Retinal pigment epithelial cell (primary cell): ENCODE measurements at regions not wholly inside any gene's neighbourhood (a gene's known extent, or its start where the extent isn't known, plus 50 kb on each side); places are given as distances from the start of the nearest gene placed in this dataset.

Experiments
- DNase-seq: peaks from one replicate; pipeline ENCODE4 v3.0.0-alpha.2; 2010; ENCODE audit warnings: low read depth
- H3K4me3 ChIP-seq: 2 replicates; pipeline ENCODE4 v1.5.1; 2011; ENCODE audit warnings: mild to moderate bottlenecking, low read length, control low read depth, moderate library complexity
- TF ChIP-seq, protein P1 (sequence below): conservative IDR thresholded peaks from 2 replicates; pipeline ENCODE4 v1.5.1; 2011; ENCODE audit warnings: low read depth, low read length, control low read depth, inconsistent platforms

DNA sequence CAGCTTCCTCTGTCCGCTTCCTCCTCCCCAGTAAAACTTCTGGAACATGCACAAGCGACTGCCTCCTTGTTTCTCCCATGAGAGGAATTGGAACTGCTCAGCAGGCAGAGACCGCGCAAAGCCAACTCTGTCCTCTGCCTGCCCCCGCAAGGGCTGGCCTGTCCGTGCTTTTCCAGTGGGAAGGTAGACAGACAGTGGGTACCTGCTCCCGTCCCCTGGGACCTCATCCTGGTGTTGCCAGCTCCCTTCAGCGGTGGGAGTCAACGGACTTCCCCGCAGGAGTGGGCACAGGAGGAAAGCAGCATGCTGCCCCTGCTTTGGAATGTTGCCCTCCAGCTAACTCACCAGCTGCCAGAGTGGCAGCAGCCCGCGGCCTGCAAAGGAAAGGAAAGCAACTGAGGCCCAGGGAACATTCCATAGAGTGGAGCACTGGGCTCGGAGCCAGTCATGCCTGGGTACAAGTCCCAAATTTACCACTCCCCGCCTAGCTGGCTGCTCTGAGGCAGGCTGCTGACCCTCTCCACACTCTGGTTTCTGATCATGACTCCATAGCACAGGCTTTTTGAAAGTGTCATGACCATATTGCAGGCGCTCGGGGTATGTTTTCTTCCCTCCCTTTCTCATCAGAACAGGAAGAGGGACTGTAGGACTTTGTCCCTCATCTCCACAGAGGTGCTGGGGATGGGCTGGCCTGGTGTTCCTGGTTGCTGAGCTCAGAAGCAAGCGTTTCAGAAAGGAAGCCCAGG is 89.2 kb upstream of the CLMN start:
- no peak for DNase-seq
- no peak overlapping the region for H3K4me3 ChIP-seq
- TF ChIP-seq, protein P1, sequence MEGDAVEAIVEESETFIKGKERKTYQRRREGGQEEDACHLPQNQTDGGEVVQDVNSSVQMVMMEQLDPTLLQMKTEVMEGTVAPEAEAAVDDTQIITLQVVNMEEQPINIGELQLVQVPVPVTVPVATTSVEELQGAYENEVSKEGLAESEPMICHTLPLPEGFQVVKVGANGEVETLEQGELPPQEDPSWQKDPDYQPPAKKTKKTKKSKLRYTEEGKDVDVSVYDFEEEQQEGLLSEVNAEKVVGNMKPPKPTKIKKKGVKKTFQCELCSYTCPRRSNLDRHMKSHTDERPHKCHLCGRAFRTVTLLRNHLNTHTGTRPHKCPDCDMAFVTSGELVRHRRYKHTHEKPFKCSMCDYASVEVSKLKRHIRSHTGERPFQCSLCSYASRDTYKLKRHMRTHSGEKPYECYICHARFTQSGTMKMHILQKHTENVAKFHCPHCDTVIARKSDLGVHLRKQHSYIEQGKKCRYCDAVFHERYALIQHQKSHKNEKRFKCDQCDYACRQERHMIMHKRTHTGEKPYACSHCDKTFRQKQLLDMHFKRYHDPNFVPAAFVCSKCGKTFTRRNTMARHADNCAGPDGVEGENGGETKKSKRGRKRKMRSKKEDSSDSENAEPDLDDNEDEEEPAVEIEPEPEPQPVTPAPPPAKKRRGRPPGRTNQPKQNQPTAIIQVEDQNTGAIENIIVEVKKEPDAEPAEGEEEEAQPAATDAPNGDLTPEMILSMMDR = no peak

DNA sequence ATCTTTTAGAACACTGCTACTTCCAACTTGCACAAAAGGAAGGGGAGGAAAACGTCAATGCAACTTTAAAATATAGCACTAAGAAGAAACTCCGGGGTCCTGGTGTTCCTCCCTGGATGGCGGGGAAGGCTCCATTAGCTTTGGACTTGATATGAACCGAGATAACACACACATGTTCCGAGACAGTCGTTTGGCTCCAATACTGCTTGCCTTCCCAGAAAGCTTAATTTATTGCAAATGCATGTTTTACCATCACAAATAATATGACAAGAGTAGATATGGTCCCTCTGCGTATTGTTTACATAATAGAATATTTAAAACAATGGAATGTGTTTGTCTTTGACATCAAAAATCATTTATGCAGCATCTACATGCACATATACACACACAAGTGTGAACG is 87.6 kb upstream of the CLMN start:
- no peak overlapping the region for H3K4me3 ChIP-seq
- DNase-seq = no peak
- TF ChIP-seq, protein P1 = no peak

- TF ChIP-seq, protein P1 = no peak
- DNase-seq = no peak
- no peak overlapping the region for H3K4me3 ChIP-seq
Measured at GRCh38 chr14:95406756-95407277, 87.1 kb upstream of the CLMN start.

DNA sequence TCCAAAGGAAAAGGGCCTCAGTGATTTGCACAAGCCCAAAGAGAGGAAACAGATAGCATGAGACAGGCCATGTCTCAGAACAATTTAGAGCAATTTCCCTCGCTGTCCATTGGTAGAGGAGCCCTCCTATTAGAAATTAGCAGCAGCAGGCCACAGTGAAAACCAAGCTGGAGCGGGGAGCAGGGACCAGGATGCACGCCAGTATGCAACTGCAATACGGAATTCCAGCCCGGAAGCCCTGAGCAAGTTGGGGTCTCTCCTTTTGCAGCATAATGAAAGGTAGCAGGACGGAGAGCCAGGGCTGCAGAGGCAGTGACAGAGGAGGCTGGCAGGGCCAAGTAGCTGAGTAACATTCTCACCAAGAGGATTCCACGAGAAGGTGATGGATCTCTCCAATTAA is 84.9 kb upstream of the CLMN start:
- no peak overlapping the region for H3K4me3 ChIP-seq
- TF ChIP-seq, protein P1 = no peak
- no peak for DNase-seq

- no peak overlapping the region for H3K4me3 ChIP-seq
- no peak for DNase-seq
- TF ChIP-seq, protein P1 = no peak
Measured at GRCh38 chr14:95402578-95402977, 82.9 kb upstream of the CLMN start.

DNA sequence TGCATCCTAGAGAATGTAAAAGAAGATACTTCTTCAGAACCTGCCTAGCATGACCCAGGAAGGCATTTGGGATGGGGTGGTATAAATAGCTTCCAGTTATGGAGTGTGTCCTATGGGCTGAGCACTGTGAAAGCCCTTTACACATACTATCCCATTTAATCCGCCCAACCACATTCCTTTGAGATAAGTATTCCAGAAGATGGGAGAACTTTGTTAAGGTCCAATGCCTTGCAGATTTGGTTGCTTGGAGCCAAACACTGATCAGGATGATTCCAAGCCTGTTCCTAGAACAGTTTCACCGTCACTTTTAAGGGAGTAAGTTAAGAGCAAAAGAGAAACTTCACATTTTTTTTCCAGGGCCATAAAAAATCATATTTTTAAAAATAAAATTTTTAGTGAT is 82.5 kb upstream of the CLMN start:
- TF ChIP-seq, protein P1 = no peak
- H3K4me3 ChIP-seq = no peak overlapping the region
- no peak for DNase-seq

DNA sequence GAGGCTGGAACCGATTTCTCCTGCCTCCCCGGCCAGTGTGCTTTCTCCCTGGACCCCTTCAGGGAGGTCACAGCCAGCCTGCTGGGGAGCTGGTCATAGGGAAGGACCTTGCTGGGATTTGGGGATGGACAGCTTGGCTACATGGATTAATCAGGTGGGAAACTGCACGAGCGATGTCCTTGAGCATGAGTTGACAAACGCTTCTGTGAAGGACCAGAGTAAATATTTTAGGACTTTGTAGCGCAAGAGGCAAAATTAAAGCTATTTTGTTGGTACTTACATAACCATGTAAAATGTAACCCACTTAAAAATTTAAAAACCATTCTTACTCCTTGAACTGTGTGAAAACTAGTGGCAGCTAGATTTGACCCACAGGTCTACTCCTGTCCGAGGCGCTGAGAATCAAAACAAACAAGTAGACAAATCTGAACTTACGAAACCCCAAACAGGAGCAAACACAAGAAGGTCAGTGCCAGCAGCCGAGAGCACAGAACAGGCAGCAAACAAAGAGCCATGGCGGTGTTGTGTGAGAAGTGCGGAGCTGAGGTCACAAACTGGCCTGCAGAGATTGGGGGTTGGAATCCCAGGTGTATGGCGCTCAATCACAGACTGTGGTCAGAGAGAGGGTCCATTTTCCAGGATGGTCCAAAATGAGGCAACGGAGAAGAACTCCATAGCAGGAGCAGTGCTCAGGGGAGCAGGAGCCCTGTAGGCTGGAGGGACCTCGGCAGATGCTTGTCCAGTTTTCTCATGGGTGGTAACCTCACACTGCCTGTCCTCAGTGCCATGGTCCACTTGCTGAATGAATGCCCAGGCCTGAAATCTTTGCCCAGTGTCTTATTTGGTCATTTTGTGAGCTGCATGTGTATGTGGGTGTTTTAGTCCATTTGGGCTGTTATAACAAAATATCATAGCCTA is 79.2 kb upstream of the CLMN start:
- no peak overlapping the region for H3K4me3 ChIP-seq
- DNase-seq = no peak
- TF ChIP-seq, protein P1 = no peak
